HepG2 (cell line): ENCODE measurements at regions not wholly inside any gene's neighbourhood (a gene's known extent, or its start where the extent isn't known, plus 50 kb on each side); places are given as distances from the start of the nearest gene placed in this dataset.

Experiments used
- CEBPG ChIP-seq: IDR thresholded peaks from 2 replicates; pipeline ENCODE4 v1.6.1; 2016
- CHD2 ChIP-seq: IDR thresholded peaks from 2 replicates; pipeline ENCODE4 v1.6.1; 2011; ENCODE audit warnings: low read depth, low read length, improper control_type of control experiment
- CREM ChIP-seq, 2 experiments: sonication (generic) in 1 of 2; formaldehyde crosslinking in 1 of 2; IDR thresholded peaks; 2 replicates each; pipeline versions ENCODE4 v1.4.0 to v1.6.1; 2016 to 2020; ENCODE audit warnings: antibody characterized with exemption in 1 of 2, mild to moderate bottlenecking in 1 of 2, missing genetic modification reagents in 1 of 2
- ELK4 ChIP-seq: sonication (generic); formaldehyde crosslinking; IDR thresholded peaks from 2 replicates; pipeline ENCODE4 v1.9.0; 2021; ENCODE audit warnings: missing genetic modification reagents, borderline replicate concordance
- FOSL2 ChIP-seq: sonication (generic); formaldehyde crosslinking; IDR thresholded peaks from 2 replicates; pipeline ENCODE4 v1.4.0; 2020; ENCODE audit warnings: missing genetic modification reagents
- HDAC2 ChIP-seq: sonication (generic); formaldehyde crosslinking; IDR thresholded peaks from 2 replicates; pipeline ENCODE4 v1.4.0; 2020; ENCODE audit warnings: missing genetic modification reagents
- HMG20A ChIP-seq: IDR thresholded peaks from 2 replicates; pipeline ENCODE4 v1.6.1; 2016; ENCODE audit warnings: borderline replicate concordance
- IRF2 ChIP-seq: IDR thresholded peaks from 2 replicates; pipeline ENCODE4 v1.6.1; 2018; ENCODE audit warnings: missing genetic modification reagents, missing compliant biosample characterization
- IRX3 ChIP-seq: sonication (generic); formaldehyde crosslinking; IDR thresholded peaks from 2 replicates; pipeline ENCODE4 v1.8.1; 2023; ENCODE audit warnings: mild to moderate bottlenecking, low read depth, missing genetic modification reagents, borderline replicate concordance
- KLF9 ChIP-seq: IDR thresholded peaks from 2 replicates; pipeline ENCODE4 v1.6.1; 2016; ENCODE audit warnings: low read depth
- MEF2D ChIP-seq: sonication (generic); formaldehyde crosslinking; IDR thresholded peaks from 2 replicates; pipeline ENCODE4 v1.5.1; 2020; ENCODE audit warnings: mild to moderate bottlenecking, missing genetic modification reagents
- NAIF1 ChIP-seq: sonication (generic); formaldehyde crosslinking; IDR thresholded peaks from 2 replicates; pipeline ENCODE4 v1.5.0; 2020; ENCODE audit warnings: mild to moderate bottlenecking, missing genetic modification reagents, borderline replicate concordance
- NFIC ChIP-seq: IDR thresholded peaks from 2 replicates; pipeline ENCODE4 v1.6.1; 2012; ENCODE audit warnings: mild to moderate bottlenecking, low read length, inconsistent platforms
- NR2F2 ChIP-seq: IDR thresholded peaks from 2 replicates; pipeline ENCODE4 v1.6.1; 2012; ENCODE audit warnings: low read depth, inconsistent platforms, borderline replicate concordance
- ONECUT2 ChIP-seq: sonication (generic); formaldehyde crosslinking; IDR thresholded peaks from 2 replicates; pipeline ENCODE4 v1.4.0; 2020; ENCODE audit warnings: missing genetic modification reagents
- PAX8 ChIP-seq: sonication (generic); formaldehyde crosslinking; IDR thresholded peaks from 2 replicates; pipeline ENCODE4 v1.8.0; 2022; ENCODE audit warnings: mild to moderate bottlenecking, missing genetic modification reagents, borderline replicate concordance
- RCOR2 ChIP-seq: IDR thresholded peaks from 2 replicates; pipeline ENCODE4 v1.6.1; 2016; ENCODE audit warnings: missing biosample characterization, missing genetic modification reagents
- SIN3A ChIP-seq: IDR thresholded peaks from 2 replicates; pipeline ENCODE4 v1.6.1; 2011; ENCODE audit warnings: low read depth, mild to moderate bottlenecking, control low read depth, low read length, borderline replicate concordance
- SYNCRIP ChIP-seq: fragments of 200-400 bp; formaldehyde crosslinking; IDR thresholded peaks from 2 replicates; pipeline ENCODE4 v1.6.1; 2018; ENCODE audit warnings: mild to moderate bottlenecking, low read depth, low read length; ENCODE audit not compliant: insufficient read depth
- TCF7 ChIP-seq: sonication (generic); IDR thresholded peaks from 2 replicates; pipeline ENCODE4 v1.6.1; 2016; ENCODE audit warnings: antibody characterized with exemption, low read depth
- TEAD3 ChIP-seq: optimal IDR thresholded peaks from 2 replicates; pipeline ENCODE3; 2016; ENCODE audit warnings: borderline replicate concordance
- THAP11 ChIP-seq: IDR thresholded peaks from 2 replicates; pipeline ENCODE4 v1.6.1; 2016; ENCODE audit warnings: missing biosample characterization, missing genetic modification reagents
- ZNF180 ChIP-seq: sonication (generic); formaldehyde crosslinking; IDR thresholded peaks from 2 replicates; pipeline ENCODE4 v1.4.0; 2020; ENCODE audit warnings: low read depth, missing genetic modification reagents, borderline replicate concordance
- ZNF234 ChIP-seq: sonication (generic); formaldehyde crosslinking; conservative IDR thresholded peaks from 2 replicates; pipeline ENCODE4 v1.5.1; 2020; ENCODE audit warnings: mild to moderate bottlenecking, missing genetic modification reagents
- ZNF263 ChIP-seq: sonication (generic); formaldehyde crosslinking; IDR thresholded peaks from 2 replicates; pipeline ENCODE4 v1.4.0; 2020; ENCODE audit warnings: missing genetic modification reagents
- ZNF780A ChIP-seq: sonication (generic); formaldehyde crosslinking; IDR thresholded peaks from 2 replicates; pipeline ENCODE4 v1.8.0; 2022; ENCODE audit warnings: mild to moderate bottlenecking, missing genetic modification reagents, moderate library complexity
- ZSCAN29 ChIP-seq: sonication (generic); formaldehyde crosslinking; conservative IDR thresholded peaks from 2 replicates; pipeline ENCODE4 v1.4.0; 2020; ENCODE audit warnings: mild to moderate bottlenecking, missing genetic modification reagents
- TF ChIP-seq, protein P1 (sequence below): sonication (generic); formaldehyde crosslinking; IDR thresholded peaks from 2 replicates; pipeline ENCODE4 v1.4.0; 2020; ENCODE audit warnings: mild to moderate bottlenecking, missing genetic modification reagents
- TF ChIP-seq, protein P2 (sequence below): sonication (generic); formaldehyde crosslinking; IDR thresholded peaks from 2 replicates; pipeline ENCODE4 v1.5.0; 2020; ENCODE audit warnings: missing genetic modification reagents

DNA sequence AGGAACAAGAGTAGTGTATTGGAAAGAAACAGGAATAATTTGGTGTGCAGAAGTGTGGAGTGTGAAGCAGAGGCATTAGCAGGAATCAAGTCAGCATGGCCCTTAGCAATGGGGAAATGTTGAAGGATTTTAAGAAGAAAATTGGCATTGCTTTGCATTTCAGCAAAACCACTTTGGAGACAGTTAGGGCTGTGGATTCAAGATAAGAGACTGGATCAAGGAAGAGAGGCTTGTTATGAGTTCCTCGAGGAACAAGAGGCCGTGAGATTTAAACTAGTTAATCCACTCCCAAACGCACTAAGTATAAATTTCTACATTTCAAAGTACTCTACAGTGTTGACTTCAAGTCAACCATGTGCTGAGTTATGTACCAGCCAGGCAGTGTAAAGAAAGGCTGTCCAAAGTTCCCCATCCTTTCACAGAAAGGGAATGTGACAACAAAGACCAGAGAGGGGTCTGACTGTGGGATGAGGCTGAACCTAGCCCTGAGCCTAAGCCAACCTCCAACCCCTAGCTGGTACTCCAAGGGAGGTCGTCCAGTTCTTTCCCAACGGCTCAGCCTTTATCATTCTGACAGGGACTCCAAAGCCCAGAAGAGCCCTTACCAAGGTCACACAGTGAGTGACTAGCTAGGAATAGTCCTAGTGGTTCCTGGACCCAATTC, 91.2 kb upstream of the BMP4 start (continued):
- TF ChIP-seq ZNF263 (CRISPR knock-in tag) (no peak), PAX8 (no peak), ZNF180 (CRISPR knock-in tag) (no peak), ELK4 (no peak), ZNF234 (CRISPR knock-in tag) (no peak), TCF7 (peak; percentile 73; the same call in 1 of the 2 replicates), TEAD3 (CRISPR knock-in tag) (peak; percentile 90), SIN3A (no peak), IRF2 (CRISPR knock-in tag) (peak; percentile 67; the same call in 1 of the 2 replicates), NR2F2 (no peak; the same call in 1 of the 2 replicates), NAIF1 (CRISPR knock-in tag) (0 out of 2 replicates have a peak, but pooled peaks have one; percentile 48), HDAC2 (CRISPR knock-in tag) (peak; percentile 91), MEF2D (CRISPR knock-in tag) (peak; percentile 75; the same call in 1 of the 2 replicates), KLF9 (CRISPR knock-in tag) (no peak), IRX3 (no peak), CEBPG (CRISPR knock-in tag) (peak; percentile 31; the same call in 1 of the 2 replicates), RCOR2 (CRISPR knock-in tag) (peak; percentile 96), ZSCAN29 (CRISPR knock-in tag) (no peak), CREM (IDR thresholded peaks at IDR 0.05) (peak; percentile 68), CREM (CRISPR knock-in tag; IDR thresholded peaks at IDR 0.05) (no peak), HMG20A (CRISPR knock-in tag) (peak; percentile 75), SYNCRIP (no peak), THAP11 (CRISPR knock-in tag) (peak; percentile 61), FOSL2 (peak; percentile 42; the same call in 1 of the 2 replicates), ONECUT2 (CRISPR knock-in tag) (no peak), CHD2 (no peak), NFIC (peak; percentile 67; the same call in 1 of the 2 replicates), ZNF780A (CRISPR knock-in tag) (no peak)
- TF ChIP-seq, protein P1, sequence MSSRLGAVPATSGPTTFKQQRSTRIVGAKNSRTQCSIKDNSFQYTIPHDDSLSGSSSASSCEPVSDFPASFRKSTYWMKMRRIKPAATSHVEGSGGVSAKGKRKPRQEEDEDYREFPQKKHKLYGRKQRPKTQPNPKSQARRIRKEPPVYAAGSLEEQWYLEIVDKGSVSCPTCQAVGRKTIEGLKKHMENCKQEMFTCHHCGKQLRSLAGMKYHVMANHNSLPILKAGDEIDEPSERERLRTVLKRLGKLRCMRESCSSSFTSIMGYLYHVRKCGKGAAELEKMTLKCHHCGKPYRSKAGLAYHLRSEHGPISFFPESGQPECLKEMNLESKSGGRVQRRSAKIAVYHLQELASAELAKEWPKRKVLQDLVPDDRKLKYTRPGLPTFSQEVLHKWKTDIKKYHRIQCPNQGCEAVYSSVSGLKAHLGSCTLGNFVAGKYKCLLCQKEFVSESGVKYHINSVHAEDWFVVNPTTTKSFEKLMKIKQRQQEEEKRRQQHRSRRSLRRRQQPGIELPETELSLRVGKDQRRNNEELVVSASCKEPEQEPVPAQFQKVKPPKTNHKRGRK (CRISPR knock-in tag): no peak
- TF ChIP-seq, protein P2, sequence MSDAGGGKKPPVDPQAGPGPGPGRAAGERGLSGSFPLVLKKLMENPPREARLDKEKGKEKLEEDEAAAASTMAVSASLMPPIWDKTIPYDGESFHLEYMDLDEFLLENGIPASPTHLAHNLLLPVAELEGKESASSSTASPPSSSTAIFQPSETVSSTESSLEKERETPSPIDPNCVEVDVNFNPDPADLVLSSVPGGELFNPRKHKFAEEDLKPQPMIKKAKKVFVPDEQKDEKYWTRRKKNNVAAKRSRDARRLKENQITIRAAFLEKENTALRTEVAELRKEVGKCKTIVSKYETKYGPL (CRISPR knock-in tag): no peak; the same call in 1 of the 2 replicates
